DOHH2 (cell line): ENCODE measurements at regions not wholly inside any gene's neighbourhood (a gene's known extent, or its start where the extent isn't known, plus 50 kb on each side); places are given as distances from the start of the nearest gene placed in this dataset.

ENCODE experiments used
- H3F3A ChIP-seq: fragments of 200-600 bp; sonication (generic), shearing (Covaris generic); 2 replicates; pipeline ENCODE4 v1.6.0; 2016; ENCODE audit warnings: antibody characterized with exemption, mild to moderate bottlenecking; ENCODE audit not compliant: control insufficient read depth, insufficient read depth
- H3K27ac ChIP-seq: fragments of 200-600 bp; sonication (generic); 2 replicates; pipeline ENCODE4 v1.5.1; 2014; ENCODE audit warnings: low read depth, mild to moderate bottlenecking, low read length, moderate library complexity
- H3K27me3 ChIP-seq: fragments of 200-600 bp; sonication (generic); 2 replicates; pipeline ENCODE4 v1.6.1; 2014; ENCODE audit warnings: mild to moderate bottlenecking, low read length, mixed read lengths; ENCODE audit not compliant: control insufficient read depth
- H3K36me3 ChIP-seq: fragments of 200-600 bp; sonication (generic); 2 replicates; pipeline ENCODE4 v1.6.1; 2014; ENCODE audit warnings: mild to moderate bottlenecking, low read length, moderate library complexity, mixed read lengths; ENCODE audit not compliant: control insufficient read depth
- H3K4me1 ChIP-seq: fragments of 200-600 bp; sonication (generic); 2 replicates; pipeline ENCODE4 v1.6.1; 2014; ENCODE audit warnings: mild to moderate bottlenecking, low read length, mixed read lengths; ENCODE audit not compliant: control insufficient read depth
- H3K4me2 ChIP-seq: fragments of 200-600 bp; sonication (generic); 2 replicates; pipeline ENCODE4 v1.6.0; 2014; ENCODE audit warnings: mild to moderate bottlenecking, low read length, moderate library complexity
- H3K4me3 ChIP-seq: fragments of 200-600 bp; sonication (generic); 2 replicates; pipeline ENCODE4 v1.5.1; 2014; ENCODE audit warnings: mild to moderate bottlenecking, low read length, mixed read lengths
- H3K79me2 ChIP-seq: fragments of 200-600 bp; sonication (generic); 2 replicates; pipeline ENCODE4 v1.6.1; 2014; ENCODE audit warnings: mild to moderate bottlenecking, low read length, mixed read lengths; ENCODE audit not compliant: control insufficient read depth
- H3K9me2 ChIP-seq: fragments of 200-600 bp; sonication (generic); replicated peaks from 2 replicates; pipeline ENCODE4 v1.6.1; 2014; ENCODE audit warnings: mild to moderate bottlenecking, low read length, mixed read lengths; ENCODE audit not compliant: control insufficient read depth
- H3K9me3 ChIP-seq: fragments of 200-600 bp; sonication (generic); 2 replicates; pipeline ENCODE4 v1.6.1; 2014; ENCODE audit warnings: antibody characterized with exemption, low read length, mixed read lengths; ENCODE audit not compliant: control insufficient read depth, insufficient read depth
- H4K20me1 ChIP-seq: fragments of 200-600 bp; sonication (generic); 2 replicates; pipeline ENCODE4 v1.6.0; 2014; ENCODE audit warnings: low read depth, mild to moderate bottlenecking, antibody characterized with exemption, low read length, moderate library complexity; ENCODE audit not compliant: control insufficient read depth, insufficient read depth
- EZH2phosphoT487 ChIP-seq: fragments of 200-600 bp; sonication (generic); IDR thresholded peaks from 2 replicates; pipeline ENCODE4 v1.6.1; 2017; ENCODE audit warnings: borderline replicate concordance, mild to moderate bottlenecking, antibody characterized with exemption, low read length, moderate library complexity, mixed read lengths
- TF ChIP-seq, protein P1 (sequence below): fragments of 200-600 bp; sonication (generic); IDR thresholded peaks from one replicate; pipeline ENCODE4 v1.5.1; 2014; ENCODE audit warnings: antibody characterized with exemption, mild to moderate bottlenecking, low read depth, low read length; ENCODE audit not compliant: poor library complexity, severe bottlenecking

DNA sequence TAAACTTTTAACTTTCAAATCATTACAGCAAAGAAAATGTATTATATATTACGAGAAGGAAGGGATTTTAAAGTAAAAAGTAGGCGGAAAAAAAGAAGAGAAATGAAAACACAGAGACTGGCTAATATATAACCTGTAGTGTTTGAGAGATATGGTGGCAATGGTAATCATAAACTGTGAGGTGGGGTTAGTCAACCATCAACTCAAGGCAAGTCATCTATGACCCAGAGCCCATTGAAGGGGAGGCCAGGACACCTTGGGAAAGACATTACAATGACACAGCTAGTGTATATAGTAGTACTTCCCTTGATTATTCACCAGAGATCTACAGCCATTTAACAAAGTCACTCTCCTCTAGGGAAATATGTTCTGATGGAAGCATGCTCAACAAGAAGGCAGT lies 423.9 kb upstream of the PITX2 start:
- Histone ChIP-seq H3K9me2 (no peaks in the 10 kb centered on the region), H3K27ac (no peak overlapping the region), H3K4me3 (no peak overlapping the region), H4K20me1 (no peaks in the 10 kb centered on the region), H3K9me3 (no peaks in the 10 kb centered on the region), H3K4me2 (no peak overlapping the region), H3K27me3 (no peaks in the 10 kb centered on the region), H3K36me3 (no peaks in the 10 kb centered on the region), H3F3A (no peaks in the 10 kb centered on the region), H3K79me2 (no peaks in the 10 kb centered on the region), H3K4me1 (no peaks in the 10 kb centered on the region)
- TF ChIP-seq EZH2phosphoT487: no peak
- TF ChIP-seq, protein P1, sequence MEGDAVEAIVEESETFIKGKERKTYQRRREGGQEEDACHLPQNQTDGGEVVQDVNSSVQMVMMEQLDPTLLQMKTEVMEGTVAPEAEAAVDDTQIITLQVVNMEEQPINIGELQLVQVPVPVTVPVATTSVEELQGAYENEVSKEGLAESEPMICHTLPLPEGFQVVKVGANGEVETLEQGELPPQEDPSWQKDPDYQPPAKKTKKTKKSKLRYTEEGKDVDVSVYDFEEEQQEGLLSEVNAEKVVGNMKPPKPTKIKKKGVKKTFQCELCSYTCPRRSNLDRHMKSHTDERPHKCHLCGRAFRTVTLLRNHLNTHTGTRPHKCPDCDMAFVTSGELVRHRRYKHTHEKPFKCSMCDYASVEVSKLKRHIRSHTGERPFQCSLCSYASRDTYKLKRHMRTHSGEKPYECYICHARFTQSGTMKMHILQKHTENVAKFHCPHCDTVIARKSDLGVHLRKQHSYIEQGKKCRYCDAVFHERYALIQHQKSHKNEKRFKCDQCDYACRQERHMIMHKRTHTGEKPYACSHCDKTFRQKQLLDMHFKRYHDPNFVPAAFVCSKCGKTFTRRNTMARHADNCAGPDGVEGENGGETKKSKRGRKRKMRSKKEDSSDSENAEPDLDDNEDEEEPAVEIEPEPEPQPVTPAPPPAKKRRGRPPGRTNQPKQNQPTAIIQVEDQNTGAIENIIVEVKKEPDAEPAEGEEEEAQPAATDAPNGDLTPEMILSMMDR: no peak

DNA sequence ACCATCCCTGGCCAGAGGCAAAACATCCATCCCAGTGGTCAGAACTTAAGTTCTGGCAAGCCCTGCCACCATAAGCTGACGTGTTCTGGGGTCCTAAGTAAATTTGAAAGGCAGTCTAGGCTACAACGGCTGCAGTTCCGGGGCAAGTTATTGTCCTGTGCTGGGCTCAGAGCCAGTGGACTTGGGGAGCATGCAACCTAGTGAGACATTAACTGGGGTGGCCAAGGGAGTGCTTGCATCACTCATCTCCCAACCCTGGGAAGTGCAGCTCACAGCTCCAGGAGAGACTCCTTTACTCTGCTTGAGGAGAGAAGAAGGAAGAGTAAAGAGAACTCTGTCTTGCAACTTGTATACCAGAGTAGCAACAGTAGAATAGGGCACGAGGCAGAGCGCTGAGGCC lies 425.4 kb upstream of the PITX2 start:
- Histone ChIP-seq H3K9me3 (no peaks in the 10 kb centered on the region), H3F3A (no peaks in the 10 kb centered on the region), H3K4me1 (no peaks in the 10 kb centered on the region), H3K36me3 (no peaks in the 10 kb centered on the region), H3K27me3 (no peaks in the 10 kb centered on the region), H3K27ac (no peak overlapping the region), H3K4me3 (no peak overlapping the region), H3K4me2 (no peak overlapping the region), H3K9me2 (no peaks in the 10 kb centered on the region), H3K79me2 (no peaks in the 10 kb centered on the region), H4K20me1 (no peaks in the 10 kb centered on the region)
- no peak for TF ChIP-seq EZH2phosphoT487
- TF ChIP-seq, protein P1: no peak

DNA sequence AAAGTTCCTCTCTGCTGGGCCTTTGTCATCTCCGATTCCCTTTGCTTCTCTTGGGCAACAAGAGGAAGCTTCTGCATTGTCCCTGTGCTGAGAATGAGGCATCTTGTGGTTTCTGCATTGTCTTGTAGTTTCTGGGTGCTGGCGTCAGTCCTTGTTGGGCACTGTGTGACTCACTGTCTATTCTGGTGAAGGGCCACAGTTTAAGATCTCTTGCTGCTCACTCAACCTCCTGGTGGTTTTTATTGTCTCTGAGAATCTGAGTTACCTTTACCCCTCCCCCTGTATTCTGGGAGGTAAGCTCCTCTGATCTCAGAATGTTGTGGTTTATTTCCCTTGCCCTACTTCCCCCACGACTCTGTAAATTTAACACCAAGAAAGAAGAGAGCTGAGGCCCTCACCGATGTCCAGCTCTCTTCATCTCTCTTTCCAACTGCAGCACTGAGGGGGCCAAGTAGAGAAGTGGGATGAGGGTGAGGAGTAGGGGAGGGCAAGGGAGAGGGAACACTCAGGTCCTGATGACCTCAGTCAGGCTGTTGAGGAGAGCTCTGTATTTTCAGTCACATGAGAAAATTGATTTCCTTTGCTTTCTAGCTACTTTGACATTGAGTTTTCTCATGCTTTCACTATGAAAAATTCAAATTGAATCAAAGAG lies 441.6 kb upstream of the PITX2 start:
- no peaks in the 10 kb centered on the region for H3K9me2 ChIP-seq
- H3K27me3 ChIP-seq: no peaks in the 10 kb centered on the region
- H3K27ac ChIP-seq: no peak overlapping the region
- H3K79me2 ChIP-seq: no peaks in the 10 kb centered on the region
- no peak overlapping the region for H3K4me3 ChIP-seq
- no peaks in the 10 kb centered on the region for H3K9me3 ChIP-seq
- no peaks in the 10 kb centered on the region for H3K36me3 ChIP-seq
- H3K4me2 ChIP-seq: no peak overlapping the region
- no peaks in the 10 kb centered on the region for H4K20me1 ChIP-seq
- no peaks in the 10 kb centered on the region for H3F3A ChIP-seq
- no peaks in the 10 kb centered on the region for H3K4me1 ChIP-seq
- TF ChIP-seq EZH2phosphoT487: no peak
- TF ChIP-seq, protein P1: no peak
